ENCODE measurements at regions not wholly inside any gene's neighbourhood (a gene's known extent, or its start where the extent isn't known, plus 50 kb on each side); places are given as distances from the start of the nearest gene placed in this dataset.
"Not testable (repeated sequence)": the region's sequence is repeated elsewhere in the genome, so short reads cannot be mapped to it uniquely, and the experiment has no call there.

- Mint-ChIP-seq H3K27me3 (no peaks in the 10 kb centered on the region), H3K27ac (no peak overlapping the region), H3K36me3 (ENCODE audit: low read depth) (no peaks in the 10 kb centered on the region), H3K9me3 (no peaks in the 10 kb centered on the region), H3K4me3 (no peak overlapping the region), H3K4me1 (no peaks in the 10 kb centered on the region)
- ATAC-seq, result no peak
- no peak for DNase-seq
Measured at GRCh38 chr3:112718967-112719366, 78.0 kb upstream of the CCDC80 start.

GRCh38 chr3:112718516-112718915, 77.6 kb upstream of the CCDC80 start:
- Mint-ChIP-seq H3K27me3 (no peaks in the 10 kb centered on the region), H3K4me3 (no peak overlapping the region), H3K27ac (no peak overlapping the region), H3K4me1 (no peaks in the 10 kb centered on the region), H3K9me3 (no peaks in the 10 kb centered on the region), H3K36me3 (ENCODE audit: low read depth) (no peaks in the 10 kb centered on the region)
- no peak for ATAC-seq
- DNase-seq, result no peak

- Mint-ChIP-seq H3K27ac (no peak overlapping the region), H3K9me3 (peaks cover 15% of the 10 kb centered on the region), H3K36me3 (ENCODE audit: low read depth) (no peaks in the 10 kb centered on the region), H3K4me3 (no peak overlapping the region), H3K4me1 (no peaks in the 10 kb centered on the region), H3K27me3 (peaks cover 22% of the 10 kb centered on the region)
- no peak for ATAC-seq
- no peak for DNase-seq
Measured at GRCh38 chr3:112709911-112710310, 69.0 kb upstream of the CCDC80 start.

- Mint-ChIP-seq H3K27ac (no peak overlapping the region), H3K9me3 (no peaks in the 10 kb centered on the region), H3K27me3 (peaks cover 19% of the 10 kb centered on the region), H3K4me1 (no peaks in the 10 kb centered on the region), H3K36me3 (ENCODE audit: low read depth) (no peaks in the 10 kb centered on the region), H3K4me3 (no peak overlapping the region)
- ATAC-seq (no peak), DNase-seq (no peak)
Measured at GRCh38 chr3:112699436-112699978, 58.6 kb upstream of the CCDC80 start.

- DNase-seq; H3K36me3 Mint-ChIP-seq (ENCODE audit: low read depth); H3K9me3 Mint-ChIP-seq; H3K4me3 Mint-ChIP-seq; ATAC-seq; H3K4me1 Mint-ChIP-seq; H3K27ac Mint-ChIP-seq: not testable (repeated sequence)
- H3K27me3 Mint-ChIP-seq, result peaks cover 14% of the 10 kb centered on the region
Measured at GRCh38 chr3:112698442-112698841, 57.5 kb upstream of the CCDC80 start.

- H3K27me3 Mint-ChIP-seq; DNase-seq; H3K4me1 Mint-ChIP-seq; H3K4me3 Mint-ChIP-seq; ATAC-seq; H3K36me3 Mint-ChIP-seq (ENCODE audit: low read depth); H3K9me3 Mint-ChIP-seq; H3K27ac Mint-ChIP-seq: not testable (repeated sequence)
Measured at GRCh38 chr3:112696244-112696643, 55.3 kb upstream of the CCDC80 start.

GRCh38 chr3:112695377-112696108, 54.6 kb upstream of the CCDC80 start:
- not testable (repeated sequence) for H3K4me1 Mint-ChIP-seq; H3K36me3 Mint-ChIP-seq (ENCODE audit: low read depth); H3K27ac Mint-ChIP-seq; H3K9me3 Mint-ChIP-seq; ATAC-seq; H3K27me3 Mint-ChIP-seq; DNase-seq; H3K4me3 Mint-ChIP-seq

GRCh38 chr3:112694906-112695305, 54.0 kb upstream of the CCDC80 start:
- H3K27ac Mint-ChIP-seq; H3K36me3 Mint-ChIP-seq (ENCODE audit: low read depth); H3K4me1 Mint-ChIP-seq; H3K4me3 Mint-ChIP-seq; ATAC-seq; H3K9me3 Mint-ChIP-seq; DNase-seq; H3K27me3 Mint-ChIP-seq: not testable (repeated sequence)

GRCh38 chr3:112693186-112693585, 52.2 kb upstream of the CCDC80 start:
- Mint-ChIP-seq H3K4me3 (no peak overlapping the region), H3K27ac (no peak overlapping the region)

More at GRCh38 chr3:112693186-112693585, 52.2 kb upstream of the CCDC80 start:
- no peaks in the 10 kb centered on the region for H3K27me3 Mint-ChIP-seq
- ATAC-seq (no peak), DNase-seq (no peak)
- H3K9me3 Mint-ChIP-seq, result no peaks in the 10 kb centered on the region
- H3K4me1 Mint-ChIP-seq, result peaks cover 6% of the 10 kb centered on the region
- H3K36me3 Mint-ChIP-seq (ENCODE audit: low read depth), result no peaks in the 10 kb centered on the region

Data from activated naive CD8-positive, alpha-beta T cell treated with anti-CD3 and anti-CD28 coated beads, Interleukin-2, amount 50 U/mL, for 24 hours (primary cell).